Smooth muscle cell of the brain vasculature (primary cell): ENCODE measurements at regions not wholly inside any gene's neighbourhood (a gene's known extent, or its start where the extent isn't known, plus 50 kb on each side); places are given as distances from the start of the nearest gene placed in this dataset.
"Not testable (repeated sequence)": the region's sequence is repeated elsewhere in the genome, so short reads cannot be mapped to it uniquely, and the experiment has no call there.

Source experiments
- DNase-seq: peaks from one replicate; pipeline ENCODE4 v3.0.0-alpha.2; 2012; ENCODE audit warnings: low read depth, low spot score

DNA sequence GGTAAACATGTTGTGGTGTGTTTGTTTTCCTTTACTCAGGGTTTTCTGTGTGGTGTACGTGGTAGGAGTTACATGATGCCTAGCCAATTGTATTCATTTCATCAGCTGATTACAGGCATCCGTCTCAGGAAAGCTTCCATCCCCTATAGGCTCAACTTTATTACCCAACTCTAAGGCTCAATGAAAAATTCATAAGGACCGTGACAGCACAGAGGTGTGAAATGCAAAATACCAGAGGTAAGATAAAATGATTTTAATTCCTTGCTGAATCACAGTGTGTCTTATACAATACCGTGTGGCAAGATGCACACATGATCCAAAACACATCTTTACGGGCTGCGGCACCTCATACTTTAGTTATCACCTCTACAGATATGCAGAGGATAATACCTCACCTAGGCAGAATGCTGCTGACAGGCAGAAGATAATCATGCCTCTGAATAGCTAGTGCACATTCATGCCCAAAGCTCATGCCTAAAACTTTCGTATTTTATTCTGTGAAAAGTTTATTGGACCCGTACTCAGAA lies 87.2 kb upstream of the DIO2 start:
- DNase-seq = no peak

DNA sequence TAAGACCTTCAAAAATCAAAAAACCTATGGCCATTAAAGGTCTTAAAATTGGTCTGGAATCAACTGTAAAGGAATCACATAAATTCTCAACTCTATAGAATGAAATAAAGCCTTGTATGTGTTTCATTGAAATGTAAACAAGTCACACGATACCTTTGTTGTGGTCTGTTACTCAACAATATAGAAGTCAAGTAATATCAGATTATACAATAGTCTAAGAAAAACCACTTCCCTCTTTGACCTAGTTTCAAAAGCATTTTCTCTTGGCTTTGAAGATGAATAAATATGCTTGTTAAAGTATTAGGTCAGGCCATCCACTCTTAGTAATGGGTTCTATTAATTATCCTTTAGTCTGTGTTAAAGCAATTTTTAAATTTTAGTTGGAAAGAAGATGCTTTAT lies 79.8 kb upstream of the DIO2 start:
- no peak for DNase-seq

DNA sequence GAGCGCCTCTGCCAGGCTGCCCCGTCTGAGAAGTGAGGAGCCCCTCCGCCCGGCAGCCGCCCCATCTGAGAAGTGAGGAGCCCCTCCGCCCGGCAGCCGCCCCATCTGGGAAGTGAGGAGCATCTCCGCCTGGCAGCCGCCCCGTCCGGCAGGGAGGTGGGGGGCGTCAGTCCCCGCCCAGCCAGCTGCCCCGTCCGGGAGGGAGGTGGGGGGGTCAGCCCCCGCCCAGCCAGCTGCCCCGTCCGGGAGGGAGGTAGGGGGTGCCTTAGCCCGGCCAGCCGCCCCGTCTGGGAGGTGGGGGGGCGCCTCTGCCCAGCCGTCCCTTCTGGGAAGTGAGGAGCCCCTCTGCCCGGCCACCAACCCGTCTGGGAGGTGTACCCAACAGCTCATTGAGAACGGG lies 75.4 kb upstream of the DIO2 start:
- DNase-seq = not testable (repeated sequence)

DNA sequence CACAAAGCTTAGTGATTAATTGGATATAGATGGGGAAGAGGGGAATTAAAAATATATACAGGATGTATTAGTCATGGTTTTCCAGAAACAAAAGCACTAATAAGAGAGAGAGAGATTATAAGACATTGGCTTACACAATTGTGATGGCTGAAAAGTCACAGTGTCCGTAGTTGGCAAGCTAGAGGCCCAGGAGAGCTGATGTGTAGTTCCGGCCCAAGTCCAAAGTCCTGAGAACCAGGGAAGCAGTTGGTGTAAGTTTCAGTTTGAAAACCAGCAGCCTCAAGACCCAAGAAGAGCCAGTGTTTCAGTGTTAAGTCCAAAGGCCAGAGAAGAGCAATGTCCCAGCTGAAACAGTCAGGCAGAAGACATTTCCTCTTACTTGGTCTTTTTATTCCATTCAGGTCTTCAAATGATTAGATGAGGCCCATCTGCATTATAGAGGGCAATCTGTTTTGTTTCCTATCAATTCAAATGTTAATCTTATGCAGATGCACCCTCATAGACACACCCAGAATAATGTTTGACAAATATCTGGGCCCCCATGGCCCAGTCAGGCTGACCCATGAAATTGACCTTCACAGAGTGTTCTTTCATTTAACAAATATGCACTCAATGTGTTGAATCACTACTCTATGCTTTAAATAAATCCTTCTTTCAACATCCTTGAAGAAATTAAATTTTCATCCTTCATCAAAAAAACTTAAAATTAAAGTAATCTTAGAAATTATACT lies 67.2 kb upstream of the DIO2 start:
- no peak for DNase-seq

DNA sequence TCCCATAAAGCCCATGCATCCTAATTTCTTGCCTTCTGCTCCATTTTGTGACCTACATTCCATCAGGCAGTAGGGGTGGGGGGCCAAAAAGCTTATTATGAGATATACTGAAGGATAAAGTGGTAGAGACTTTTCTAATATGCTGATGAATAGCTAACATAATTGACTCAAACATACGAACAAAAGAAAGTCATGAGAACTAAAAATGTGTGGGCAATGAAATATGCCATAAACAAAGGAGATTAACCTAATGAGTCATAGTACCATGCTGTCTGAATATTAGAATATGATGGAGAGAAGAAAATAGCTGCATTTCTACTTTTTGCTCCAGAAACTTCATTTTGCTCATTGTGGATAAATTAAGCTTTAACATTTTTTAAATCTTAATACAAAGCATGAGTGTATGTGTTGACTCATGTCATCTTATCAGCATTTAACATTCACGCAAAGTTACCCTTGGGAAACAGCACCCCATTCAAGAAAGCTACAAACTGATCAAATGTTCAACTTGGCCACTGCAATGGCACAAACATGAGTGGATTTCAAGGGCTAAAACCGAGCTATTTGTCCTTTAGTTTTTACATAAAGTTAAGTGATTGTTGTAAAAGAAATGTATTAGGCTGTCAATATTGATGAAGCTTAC lies 64.0 kb upstream of the DIO2 start:
- no peak for DNase-seq

DNA sequence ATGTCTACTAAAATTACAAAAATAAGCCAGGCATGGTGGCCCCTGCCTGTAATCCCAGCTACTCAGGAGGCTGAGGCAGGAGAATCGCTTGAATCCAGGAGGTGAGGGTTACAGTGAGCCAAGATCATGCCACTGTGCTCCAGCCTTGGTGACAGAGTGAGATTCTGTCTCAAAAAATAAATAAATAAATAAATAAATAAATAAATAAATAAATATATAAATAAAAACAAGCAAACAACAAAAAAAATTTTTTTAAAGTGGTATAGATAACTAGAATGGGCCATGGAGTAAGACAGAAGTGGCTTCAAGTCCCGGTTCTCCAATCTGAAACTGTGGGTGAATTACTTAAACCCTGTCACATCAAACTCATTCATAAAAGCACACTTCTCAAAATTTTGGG lies 63.0 kb upstream of the DIO2 start:
- DNase-seq = not testable (repeated sequence)

DNA sequence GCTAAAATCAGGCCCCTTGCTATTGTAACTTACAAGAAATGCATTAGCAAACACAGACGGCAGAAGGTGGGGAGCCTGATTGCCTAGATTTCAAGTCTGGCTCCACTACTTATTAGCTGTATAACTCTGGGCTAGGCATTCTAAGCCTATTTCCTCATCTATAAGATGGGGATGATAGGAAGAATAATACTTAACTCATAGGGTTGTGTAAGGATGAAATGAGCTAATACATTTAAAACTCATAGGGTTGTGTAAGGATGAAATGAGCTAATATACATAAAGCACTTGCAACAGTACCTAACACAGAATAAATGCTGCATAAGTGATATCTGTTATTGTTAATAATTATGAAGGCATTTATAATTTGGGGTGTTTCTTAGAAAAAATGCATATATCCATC lies 60.1 kb upstream of the DIO2 start:
- DNase-seq = no peak

DNA sequence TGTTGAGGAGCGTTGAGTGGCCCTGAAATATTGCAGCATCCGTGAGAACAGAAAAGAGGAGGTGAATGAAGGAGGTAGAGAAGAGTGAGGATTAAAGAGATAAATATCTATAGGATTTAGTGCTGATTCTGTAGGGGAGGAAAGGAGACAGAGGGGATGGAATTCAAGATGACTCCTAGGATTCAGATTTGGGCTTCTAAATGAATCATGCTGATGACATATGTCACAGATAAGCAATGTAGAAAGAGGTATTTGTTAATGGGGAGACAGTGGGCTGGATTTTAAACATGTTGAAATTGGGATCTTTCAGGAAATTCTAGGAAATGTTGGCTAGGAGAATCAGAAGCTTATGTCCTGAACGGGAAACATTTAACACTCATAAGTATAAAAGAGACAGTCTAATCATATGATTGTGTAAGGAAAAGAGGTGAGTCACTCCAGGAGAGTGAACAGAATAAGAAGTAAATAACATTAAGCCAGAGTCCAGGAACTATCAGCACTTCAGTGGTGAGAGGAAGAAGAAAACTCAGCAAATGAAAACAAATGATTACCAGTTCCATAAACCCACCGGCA lies 58.1 kb upstream of the DIO2 start:
- DNase-seq = no peak

DNA sequence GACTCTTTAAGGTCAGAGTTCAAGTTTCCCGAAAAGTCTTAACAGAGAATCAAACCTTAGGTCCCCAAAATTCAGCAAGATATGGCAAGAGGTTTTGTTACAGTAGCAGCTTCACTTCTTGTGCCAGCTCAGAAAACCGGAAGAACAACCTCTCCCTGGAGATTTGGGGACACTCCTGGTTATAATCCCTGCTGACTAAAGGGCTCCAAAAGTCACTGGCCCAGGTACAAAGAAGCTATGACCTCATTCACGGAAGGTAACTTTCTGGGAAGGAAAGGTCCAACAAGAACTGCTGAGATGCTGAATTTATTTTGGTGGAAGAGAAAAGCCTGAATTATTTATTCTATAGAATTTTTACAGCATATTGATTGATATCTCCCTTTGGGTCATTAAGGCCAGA lies 55.6 kb upstream of the DIO2 start:
- no peak for DNase-seq

DNA sequence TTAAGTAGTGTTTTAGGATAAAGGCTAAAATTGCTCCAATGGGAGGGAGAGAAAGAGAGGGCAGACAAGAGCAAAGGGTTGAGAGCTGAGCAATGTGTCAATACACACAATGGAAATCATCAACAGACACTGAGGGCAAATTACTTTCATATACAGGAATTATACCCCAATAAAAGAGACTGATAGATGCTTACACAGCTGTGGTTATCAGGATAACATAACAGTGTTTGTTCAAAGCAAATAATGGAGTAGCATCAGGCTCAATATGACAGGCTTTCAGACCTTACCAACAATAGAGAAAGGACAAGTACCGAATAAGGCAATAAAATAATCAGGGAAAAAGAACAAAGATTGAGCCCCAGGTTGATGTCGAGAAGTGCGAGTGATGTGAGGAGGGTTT lies 53.4 kb upstream of the DIO2 start:
- no peak for DNase-seq
